GM23338 (cell line): ENCODE measurements at regions not wholly inside any gene's neighbourhood (a gene's known extent, or its start where the extent isn't known, plus 50 kb on each side); places are given as distances from the start of the nearest gene placed in this dataset.

Source experiments
- ATAC-seq: fragments of 200-7000 bp; cut with Tn5 transposase; 3 replicates; pipeline ENCODE4 v1.9.1; 2020
- DNase-seq: peaks from one replicate; pipeline ENCODE4 v3.0.0-alpha.2; 2015; ENCODE audit warnings: low spot score
- H2AFZ ChIP-seq: fragments of 200-600 bp; sonication (generic); 2 replicates; pipeline ENCODE4 v1.8.0; 2016; ENCODE audit warnings: antibody characterized with exemption, mild to moderate bottlenecking, moderate library complexity
- H3F3A ChIP-seq: fragments of 200-600 bp; sonication (generic); replicated peaks from 2 replicates; pipeline ENCODE4 v1.8.0; 2017; ENCODE audit warnings: antibody characterized with exemption, mixed run types, low read depth
- H3K27ac ChIP-seq: fragments of 200-600 bp; sonication (generic); 2 replicates; pipeline ENCODE4 v1.6.1; 2016; ENCODE audit warnings: low read depth
- H3K27me3 ChIP-seq: fragments of 200-600 bp; sonication (generic); 2 replicates; pipeline ENCODE4 v1.8.0; 2016; ENCODE audit warnings: mild to moderate bottlenecking, mixed run types, moderate library complexity; ENCODE audit not compliant: insufficient read depth
- H3K36me3 ChIP-seq: fragments of 200-600 bp; sonication (generic); 2 replicates; pipeline ENCODE4 v1.8.0; 2016; ENCODE audit warnings: mild to moderate bottlenecking; ENCODE audit not compliant: insufficient read depth
- H3K4me1 ChIP-seq: fragments of 200-600 bp; sonication (generic); 2 replicates; pipeline ENCODE4 v1.8.0; 2016; ENCODE audit warnings: mild to moderate bottlenecking, moderate library complexity; ENCODE audit not compliant: insufficient read depth
- H3K4me2 ChIP-seq: fragments of 200-600 bp; sonication (generic); 2 replicates; pipeline ENCODE4 v1.7.1; 2017; ENCODE audit warnings: mixed run types
- H3K4me3 ChIP-seq: fragments of 200-600 bp; sonication (generic); 2 replicates; pipeline ENCODE4 v1.6.1; 2016; ENCODE audit warnings: mixed run types
- H3K79me2 ChIP-seq: fragments of 200-600 bp; sonication (generic); replicated peaks from 2 replicates; pipeline ENCODE4 v1.8.0; 2017; ENCODE audit warnings: mild to moderate bottlenecking; ENCODE audit not compliant: insufficient read depth
- H3K9me2 ChIP-seq: fragments of 200-600 bp; sonication (generic); 2 replicates; pipeline ENCODE4 v1.8.0; 2017; ENCODE audit not compliant: insufficient read depth
- H4K20me1 ChIP-seq: fragments of 200-600 bp; sonication (generic); replicated peaks from 2 replicates; pipeline ENCODE4 v1.8.0; 2017; ENCODE audit warnings: mild to moderate bottlenecking; ENCODE audit not compliant: insufficient read depth
- H3K27ac Mint-ChIP-seq: 2 replicates; pipeline ENCODE4 v1.8.0; 2020; ENCODE audit warnings: inconsistent platforms, mild to moderate bottlenecking, moderate library complexity, mixed read lengths
- H3K27me3 Mint-ChIP-seq: 3 replicates; pipeline ENCODE4 v1.8.0; 2022; ENCODE audit warnings: low read depth, mild to moderate bottlenecking, moderate library complexity, mixed read lengths, inconsistent platforms; ENCODE audit not compliant: insufficient read depth, poor library complexity
- H3K36me3 Mint-ChIP-seq: 3 replicates; pipeline ENCODE4 v1.8.0; 2021; ENCODE audit warnings: low read depth, mild to moderate bottlenecking, inconsistent platforms, moderate library complexity, mixed read lengths
- H3K4me1 Mint-ChIP-seq: 3 replicates; pipeline ENCODE4 v1.8.0; 2020; ENCODE audit warnings: mild to moderate bottlenecking, inconsistent platforms, mixed read lengths
- H3K4me3 Mint-ChIP-seq: 3 replicates; pipeline ENCODE4 v1.8.0; 2021; ENCODE audit warnings: moderate library complexity, mild to moderate bottlenecking, inconsistent platforms, mixed read lengths
- H3K9me3 Mint-ChIP-seq: 3 replicates; pipeline ENCODE4 v1.8.0; 2020; ENCODE audit warnings: moderate library complexity, mild to moderate bottlenecking, inconsistent platforms, mixed read lengths
- CREB1 ChIP-seq: fragments of 250-450 bp; sonication (Bioruptor Pico); IDR thresholded peaks from 2 replicates; pipeline ENCODE4 v1.5.0; 2020; ENCODE audit warnings: low read depth, mild to moderate bottlenecking, moderate library complexity
- EZH2 ChIP-seq: fragments of 200-600 bp; sonication (generic); IDR thresholded peaks from one replicate; pipeline ENCODE4 v1.8.0; 2017; ENCODE audit warnings: antibody characterized with exemption, mild to moderate bottlenecking, low read depth; ENCODE audit not compliant: unreplicated experiment
- EZH2phosphoT487 ChIP-seq: fragments of 200-600 bp; sonication (generic); IDR thresholded peaks from one replicate; pipeline ENCODE4 v1.8.1; 2018; ENCODE audit warnings: antibody characterized with exemption; ENCODE audit not compliant: unreplicated experiment
- JUNB ChIP-seq: IDR thresholded peaks from one replicate; pipeline ENCODE4 v1.6.1; 2016; ENCODE audit warnings: antibody characterized with exemption; ENCODE audit not compliant: unreplicated experiment
- NANOG ChIP-seq: IDR thresholded peaks from 2 replicates; pipeline ENCODE4 v1.6.1; 2016; ENCODE audit warnings: antibody characterized with exemption, borderline replicate concordance
- POLR2AphosphoS5 ChIP-seq: IDR thresholded peaks from 2 replicates; pipeline ENCODE4 v1.6.1; 2016; ENCODE audit warnings: antibody characterized with exemption, low read depth
- STAT1 ChIP-seq: IDR thresholded peaks from one replicate; pipeline ENCODE4 v1.6.1; 2016; ENCODE audit warnings: antibody characterized with exemption; ENCODE audit not compliant: unreplicated experiment
- ZNF114 ChIP-seq: fragments of 250-450 bp; sonication (Bioruptor Pico); IDR thresholded peaks from 2 replicates; pipeline ENCODE4 v1.5.0; 2020; ENCODE audit warnings: mild to moderate bottlenecking, moderate library complexity
- ZNF331 ChIP-seq: fragments of 250-450 bp; sonication (Bioruptor Pico); IDR thresholded peaks from 2 replicates; pipeline ENCODE4 v1.5.0; 2020; ENCODE audit warnings: low read depth, mild to moderate bottlenecking, moderate library complexity
- TF ChIP-seq, protein P1 (sequence below): IDR thresholded peaks from 2 replicates; pipeline ENCODE4 v1.6.1; 2016; ENCODE audit warnings: antibody characterized with exemption
- TF ChIP-seq, protein P2 (sequence below): fragments of 250-450 bp; sonication (Bioruptor Pico); IDR thresholded peaks from 2 replicates; pipeline ENCODE4 v1.5.0; 2020; ENCODE audit warnings: mild to moderate bottlenecking, moderate library complexity
- TF ChIP-seq, protein P3 (sequence below), 2 experiments: fragments of 200-600 bp in 1 of 2; sonication (generic) in 1 of 2; conservative IDR thresholded peaks; 2 replicates each; pipeline versions ENCODE4 v1.5.1 to v1.6.1; 2016 to 2017; ENCODE audit warnings: antibody characterized with exemption in 2 of 2, low read depth in 2 of 2, mild to moderate bottlenecking in 2 of 2, moderate library complexity in 1 of 2

DNA sequence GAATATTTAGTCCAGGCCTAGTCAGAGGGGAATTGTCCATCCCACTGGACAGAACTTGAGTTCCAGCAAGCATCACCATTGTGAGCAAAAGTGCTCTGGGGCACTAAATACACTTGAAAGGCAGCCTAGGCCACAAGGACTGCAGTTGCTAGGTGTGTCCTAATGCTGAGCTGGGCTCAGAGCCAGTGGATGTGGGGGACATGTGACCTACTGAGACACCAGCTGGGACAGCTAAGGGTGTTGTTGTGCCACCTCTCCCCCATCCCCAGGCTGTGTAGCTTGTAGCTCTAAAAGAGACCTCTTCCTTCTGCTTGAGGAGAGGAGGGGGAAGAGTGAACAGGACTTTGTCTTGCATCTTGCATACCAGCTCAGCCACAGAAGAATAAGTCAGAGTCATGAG, 120.9 kb downstream of the DTWD1 start:
- H3K27me3 ChIP-seq, result no peaks in the 10 kb centered on the region
- H3K9me2 ChIP-seq, result peaks cover 5% of the 10 kb centered on the region; the same call in 1 of the 2 replicates
- Mint-ChIP-seq H3K27me3 (no peaks in the 10 kb centered on the region), H3K27ac (no peak overlapping the region), H3K4me1 (peaks cover 3% of the 10 kb centered on the region; the same call in 2 of the 3 replicates), H3K36me3 (no peaks in the 10 kb centered on the region), H3K9me3 (no peaks in the 10 kb centered on the region), H3K4me3 (no peak overlapping the region)
- H3K27ac ChIP-seq, result no peak overlapping the region
- H4K20me1 ChIP-seq, result no peaks in the 10 kb centered on the region
- H3K4me2 ChIP-seq, result no peak overlapping the region
- H3K4me1 ChIP-seq, result no peaks in the 10 kb centered on the region
- H3K36me3 ChIP-seq, result no peaks in the 10 kb centered on the region
- no peak for TF ChIP-seq EZH2
- no peak for TF ChIP-seq ZNF114
- TF ChIP-seq CREB1 (CRISPR knock-in tag), result no peak
- TF ChIP-seq, protein P1, sequence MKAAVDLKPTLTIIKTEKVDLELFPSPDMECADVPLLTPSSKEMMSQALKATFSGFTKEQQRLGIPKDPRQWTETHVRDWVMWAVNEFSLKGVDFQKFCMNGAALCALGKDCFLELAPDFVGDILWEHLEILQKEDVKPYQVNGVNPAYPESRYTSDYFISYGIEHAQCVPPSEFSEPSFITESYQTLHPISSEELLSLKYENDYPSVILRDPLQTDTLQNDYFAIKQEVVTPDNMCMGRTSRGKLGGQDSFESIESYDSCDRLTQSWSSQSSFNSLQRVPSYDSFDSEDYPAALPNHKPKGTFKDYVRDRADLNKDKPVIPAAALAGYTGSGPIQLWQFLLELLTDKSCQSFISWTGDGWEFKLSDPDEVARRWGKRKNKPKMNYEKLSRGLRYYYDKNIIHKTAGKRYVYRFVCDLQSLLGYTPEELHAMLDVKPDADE, result no peak
- H3F3A ChIP-seq, result no peaks in the 10 kb centered on the region
- ATAC-seq (no peak), DNase-seq (peak; percentile 3)
- H3K4me3 ChIP-seq, result no peak overlapping the region
- H2AFZ ChIP-seq, result no peak overlapping the region
- H3K79me2 ChIP-seq, result no peaks in the 10 kb centered on the region

DNA sequence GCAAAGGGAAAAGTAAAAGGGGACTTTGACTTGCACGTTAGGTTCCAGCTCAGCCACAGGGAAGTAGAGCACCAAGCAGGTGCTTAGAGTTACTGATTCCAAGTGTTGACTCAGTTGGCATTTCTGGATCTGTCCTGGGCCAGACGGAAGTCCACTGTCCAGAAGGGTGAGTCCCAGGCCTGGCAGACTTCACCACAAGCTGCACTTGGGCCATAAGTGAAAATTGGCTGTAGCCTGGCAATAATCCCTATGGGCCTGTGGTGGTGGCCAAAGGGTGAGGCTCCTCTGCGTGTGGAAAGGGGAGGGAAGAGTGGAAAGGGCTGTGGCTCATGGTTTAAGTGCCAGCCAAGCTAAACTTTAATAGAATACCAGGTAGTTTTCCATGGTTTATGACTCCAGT, 121.5 kb downstream of the DTWD1 start:
- Histone ChIP-seq H3K27me3 (no peaks in the 10 kb centered on the region), H3K79me2 (no peaks in the 10 kb centered on the region), H4K20me1 (no peaks in the 10 kb centered on the region), H3K4me1 (no peaks in the 10 kb centered on the region), H3F3A (no peaks in the 10 kb centered on the region), H3K36me3 (no peaks in the 10 kb centered on the region), H3K27ac (no peak overlapping the region), H3K4me2 (no peak overlapping the region), H3K4me3 (no peak overlapping the region), H2AFZ (no peak overlapping the region), H3K9me2 (peaks cover 5% of the 10 kb centered on the region; the same call in 1 of the 2 replicates)
- H3K27me3 Mint-ChIP-seq, result no peaks in the 10 kb centered on the region
- H3K4me1 Mint-ChIP-seq, result peaks cover 3% of the 10 kb centered on the region; the same call in 2 of the 3 replicates
- no peak overlapping the region for H3K27ac Mint-ChIP-seq
- DNase-seq (no peak), ATAC-seq (no peak)
- H3K36me3 Mint-ChIP-seq, result no peaks in the 10 kb centered on the region
- H3K4me3 Mint-ChIP-seq, result no peak overlapping the region
- H3K9me3 Mint-ChIP-seq, result no peaks in the 10 kb centered on the region
- TF ChIP-seq POLR2AphosphoS5 (no peak), JUNB (no peak), NANOG (no peak), EZH2 (no peak), STAT1 (no peak), ZNF331 (no peak), CREB1 (CRISPR knock-in tag) (no peak), ZNF114 (no peak), EZH2phosphoT487 (no peak)
- TF ChIP-seq, protein P2, sequence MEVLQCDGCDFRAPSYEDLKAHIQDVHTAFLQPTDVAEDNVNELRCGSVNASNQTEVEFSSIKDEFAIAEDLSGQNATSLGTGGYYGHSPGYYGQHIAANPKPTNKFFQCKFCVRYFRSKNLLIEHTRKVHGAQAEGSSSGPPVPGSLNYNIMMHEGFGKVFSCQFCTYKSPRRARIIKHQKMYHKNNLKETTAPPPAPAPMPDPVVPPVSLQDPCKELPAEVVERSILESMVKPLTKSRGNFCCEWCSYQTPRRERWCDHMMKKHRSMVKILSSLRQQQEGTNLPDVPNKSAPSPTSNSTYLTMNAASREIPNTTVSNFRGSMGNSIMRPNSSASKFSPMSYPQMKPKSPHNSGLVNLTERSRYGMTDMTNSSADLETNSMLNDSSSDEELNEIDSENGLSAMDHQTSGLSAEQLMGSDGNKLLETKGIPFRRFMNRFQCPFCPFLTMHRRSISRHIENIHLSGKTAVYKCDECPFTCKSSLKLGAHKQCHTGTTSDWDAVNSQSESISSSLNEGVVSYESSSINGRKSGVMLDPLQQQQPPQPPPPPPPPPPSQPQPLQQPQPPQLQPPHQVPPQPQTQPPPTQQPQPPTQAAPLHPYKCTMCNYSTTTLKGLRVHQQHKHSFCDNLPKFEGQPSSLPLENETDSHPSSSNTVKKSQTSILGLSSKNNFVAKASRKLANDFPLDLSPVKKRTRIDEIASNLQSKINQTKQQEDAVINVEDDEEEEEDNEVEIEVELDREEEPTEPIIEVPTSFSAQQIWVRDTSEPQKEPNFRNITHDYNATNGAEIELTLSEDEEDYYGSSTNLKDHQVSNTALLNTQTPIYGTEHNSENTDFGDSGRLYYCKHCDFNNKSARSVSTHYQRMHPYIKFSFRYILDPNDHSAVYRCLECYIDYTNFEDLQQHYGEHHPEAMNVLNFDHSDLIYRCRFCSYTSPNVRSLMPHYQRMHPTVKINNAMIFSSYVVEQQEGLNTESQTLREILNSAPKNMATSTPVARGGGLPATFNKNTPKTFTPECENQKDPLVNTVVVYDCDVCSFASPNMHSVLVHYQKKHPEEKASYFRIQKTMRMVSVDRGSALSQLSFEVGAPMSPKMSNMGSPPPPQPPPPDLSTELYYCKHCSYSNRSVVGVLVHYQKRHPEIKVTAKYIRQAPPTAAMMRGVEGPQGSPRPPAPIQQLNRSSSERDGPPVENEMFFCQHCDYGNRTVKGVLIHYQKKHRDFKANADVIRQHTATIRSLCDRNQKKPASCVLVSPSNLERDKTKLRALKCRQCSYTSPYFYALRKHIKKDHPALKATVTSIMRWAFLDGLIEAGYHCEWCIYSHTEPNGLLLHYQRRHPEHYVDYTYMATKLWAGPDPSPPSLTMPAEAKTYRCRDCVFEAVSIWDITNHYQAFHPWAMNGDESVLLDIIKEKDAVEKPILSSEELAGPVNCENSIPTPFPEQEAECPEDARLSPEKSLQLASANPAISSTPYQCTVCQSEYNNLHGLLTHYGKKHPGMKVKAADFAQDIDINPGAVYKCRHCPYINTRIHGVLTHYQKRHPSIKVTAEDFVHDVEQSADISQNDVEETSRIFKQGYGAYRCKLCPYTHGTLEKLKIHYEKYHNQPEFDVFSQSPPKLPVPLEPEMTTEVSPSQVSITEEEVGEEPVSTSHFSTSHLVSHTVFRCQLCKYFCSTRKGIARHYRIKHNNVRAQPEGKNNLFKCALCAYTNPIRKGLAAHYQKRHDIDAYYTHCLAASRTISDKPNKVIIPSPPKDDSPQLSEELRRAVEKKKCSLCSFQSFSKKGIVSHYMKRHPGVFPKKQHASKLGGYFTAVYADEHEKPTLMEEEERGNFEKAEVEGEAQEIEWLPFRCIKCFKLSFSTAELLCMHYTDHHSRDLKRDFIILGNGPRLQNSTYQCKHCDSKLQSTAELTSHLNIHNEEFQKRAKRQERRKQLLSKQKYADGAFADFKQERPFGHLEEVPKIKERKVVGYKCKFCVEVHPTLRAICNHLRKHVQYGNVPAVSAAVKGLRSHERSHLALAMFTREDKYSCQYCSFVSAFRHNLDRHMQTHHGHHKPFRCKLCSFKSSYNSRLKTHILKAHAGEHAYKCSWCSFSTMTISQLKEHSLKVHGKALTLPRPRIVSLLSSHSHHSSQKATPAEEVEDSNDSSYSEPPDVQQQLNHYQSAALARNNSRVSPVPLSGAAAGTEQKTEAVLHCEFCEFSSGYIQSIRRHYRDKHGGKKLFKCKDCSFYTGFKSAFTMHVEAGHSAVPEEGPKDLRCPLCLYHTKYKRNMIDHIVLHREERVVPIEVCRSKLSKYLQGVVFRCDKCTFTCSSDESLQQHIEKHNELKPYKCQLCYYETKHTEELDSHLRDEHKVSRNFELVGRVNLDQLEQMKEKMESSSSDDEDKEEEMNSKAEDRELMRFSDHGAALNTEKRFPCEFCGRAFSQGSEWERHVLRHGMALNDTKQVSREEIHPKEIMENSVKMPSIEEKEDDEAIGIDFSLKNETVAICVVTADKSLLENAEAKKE (CRISPR knock-in tag), result no peak
- TF ChIP-seq, protein P3, sequence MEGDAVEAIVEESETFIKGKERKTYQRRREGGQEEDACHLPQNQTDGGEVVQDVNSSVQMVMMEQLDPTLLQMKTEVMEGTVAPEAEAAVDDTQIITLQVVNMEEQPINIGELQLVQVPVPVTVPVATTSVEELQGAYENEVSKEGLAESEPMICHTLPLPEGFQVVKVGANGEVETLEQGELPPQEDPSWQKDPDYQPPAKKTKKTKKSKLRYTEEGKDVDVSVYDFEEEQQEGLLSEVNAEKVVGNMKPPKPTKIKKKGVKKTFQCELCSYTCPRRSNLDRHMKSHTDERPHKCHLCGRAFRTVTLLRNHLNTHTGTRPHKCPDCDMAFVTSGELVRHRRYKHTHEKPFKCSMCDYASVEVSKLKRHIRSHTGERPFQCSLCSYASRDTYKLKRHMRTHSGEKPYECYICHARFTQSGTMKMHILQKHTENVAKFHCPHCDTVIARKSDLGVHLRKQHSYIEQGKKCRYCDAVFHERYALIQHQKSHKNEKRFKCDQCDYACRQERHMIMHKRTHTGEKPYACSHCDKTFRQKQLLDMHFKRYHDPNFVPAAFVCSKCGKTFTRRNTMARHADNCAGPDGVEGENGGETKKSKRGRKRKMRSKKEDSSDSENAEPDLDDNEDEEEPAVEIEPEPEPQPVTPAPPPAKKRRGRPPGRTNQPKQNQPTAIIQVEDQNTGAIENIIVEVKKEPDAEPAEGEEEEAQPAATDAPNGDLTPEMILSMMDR (conservative IDR thresholded peaks at IDR 0.05; ENCODE audit: low read depth in 2 of 2), result no peak
